Loucy (cell line): ENCODE measurements at regions not wholly inside any gene's neighbourhood (a gene's known extent, or its start where the extent isn't known, plus 50 kb on each side); places are given as distances from the start of the nearest gene placed in this dataset.

Experiments
- CTCF ChIP-seq: fragments of 200-600 bp; sonication (generic); conservative IDR thresholded peaks from 2 replicates; pipeline ENCODE4 v1.5.1; 2014; ENCODE audit warnings: mild to moderate bottlenecking, antibody characterized with exemption, low read length
- EZH2phosphoT487 ChIP-seq: fragments of 200-600 bp; IDR thresholded peaks from 2 replicates; pipeline ENCODE4 v1.6.1; 2018; ENCODE audit warnings: antibody characterized with exemption, mild to moderate bottlenecking, moderate library complexity, borderline replicate concordance

GRCh38 chr1:221234791-221235190, 355.5 kb downstream of the HLX start:
- TF ChIP-seq CTCF (no peak), EZH2phosphoT487 (no peak)
